Neural cell (in vitro differentiated cells): ENCODE measurements at regions not wholly inside any gene's neighbourhood (a gene's known extent, or its start where the extent isn't known, plus 50 kb on each side); places are given as distances from the start of the nearest gene placed in this dataset.

Experiments used
- EP300 ChIP-seq: fragments of 450-650 bp; conservative IDR thresholded peaks from 2 replicates; pipeline ENCODE4 v1.6.1; 2014; ENCODE audit warnings: antibody characterized with exemption, mild to moderate bottlenecking, moderate library complexity; ENCODE audit not compliant: poor library complexity, severe bottlenecking
- EZH2 ChIP-seq: fragments of 200-600, 300-800 bp; shearing (Covaris generic), sonication (generic); IDR thresholded peaks from 2 replicates; pipeline ENCODE4 v1.6.1; 2014; ENCODE audit warnings: antibody characterized with exemption, low read length, borderline replicate concordance, mild to moderate bottlenecking; ENCODE audit not compliant: insufficient read depth, poor library complexity, severe bottlenecking
- MXI1 ChIP-seq: fragments of 450-650 bp; conservative IDR thresholded peaks from 2 replicates; pipeline ENCODE4 v1.6.1; 2014; ENCODE audit warnings: antibody characterized with exemption, mild to moderate bottlenecking; ENCODE audit not compliant: poor library complexity, severe bottlenecking
- POLR2AphosphoS5 ChIP-seq: IDR thresholded peaks from 2 replicates; pipeline ENCODE4 v1.6.1; 2012
- RAD21 ChIP-seq: fragments of 450-650 bp; conservative IDR thresholded peaks from 2 replicates; pipeline ENCODE4 v1.6.1; 2014; ENCODE audit warnings: antibody characterized with exemption, mild to moderate bottlenecking, moderate library complexity
- TF ChIP-seq, protein P1 (sequence below): fragments of 450-650 bp; IDR thresholded peaks from 2 replicates; pipeline ENCODE4 v1.5.1; 2014; ENCODE audit warnings: antibody characterized with exemption, mild to moderate bottlenecking, moderate library complexity; ENCODE audit not compliant: poor library complexity, severe bottlenecking

DNA sequence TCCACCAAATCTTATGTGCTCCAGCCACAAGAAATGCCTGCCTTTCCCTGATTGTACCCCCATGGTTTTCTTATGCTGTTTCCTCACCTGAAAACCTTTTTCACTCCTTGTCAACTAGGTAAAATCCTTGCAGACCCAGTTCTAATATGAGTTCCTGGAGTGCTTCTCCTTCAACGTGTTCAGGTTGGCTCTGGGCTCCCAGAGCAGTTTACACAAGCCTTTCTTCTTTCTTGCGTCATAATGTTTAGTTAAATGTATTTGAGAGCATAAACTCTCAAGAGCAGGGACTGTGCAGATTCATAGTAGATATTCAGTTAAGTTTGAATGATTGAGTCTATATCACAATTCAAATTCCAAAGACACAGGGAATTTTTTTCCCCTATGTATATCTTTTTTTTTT is 484.8 kb upstream of the CCDC196 start:
- TF ChIP-seq, protein P1, sequence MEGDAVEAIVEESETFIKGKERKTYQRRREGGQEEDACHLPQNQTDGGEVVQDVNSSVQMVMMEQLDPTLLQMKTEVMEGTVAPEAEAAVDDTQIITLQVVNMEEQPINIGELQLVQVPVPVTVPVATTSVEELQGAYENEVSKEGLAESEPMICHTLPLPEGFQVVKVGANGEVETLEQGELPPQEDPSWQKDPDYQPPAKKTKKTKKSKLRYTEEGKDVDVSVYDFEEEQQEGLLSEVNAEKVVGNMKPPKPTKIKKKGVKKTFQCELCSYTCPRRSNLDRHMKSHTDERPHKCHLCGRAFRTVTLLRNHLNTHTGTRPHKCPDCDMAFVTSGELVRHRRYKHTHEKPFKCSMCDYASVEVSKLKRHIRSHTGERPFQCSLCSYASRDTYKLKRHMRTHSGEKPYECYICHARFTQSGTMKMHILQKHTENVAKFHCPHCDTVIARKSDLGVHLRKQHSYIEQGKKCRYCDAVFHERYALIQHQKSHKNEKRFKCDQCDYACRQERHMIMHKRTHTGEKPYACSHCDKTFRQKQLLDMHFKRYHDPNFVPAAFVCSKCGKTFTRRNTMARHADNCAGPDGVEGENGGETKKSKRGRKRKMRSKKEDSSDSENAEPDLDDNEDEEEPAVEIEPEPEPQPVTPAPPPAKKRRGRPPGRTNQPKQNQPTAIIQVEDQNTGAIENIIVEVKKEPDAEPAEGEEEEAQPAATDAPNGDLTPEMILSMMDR: no peak
- TF ChIP-seq EZH2: no peak
- TF ChIP-seq POLR2AphosphoS5: no peak
- TF ChIP-seq MXI1: no peak
- no peak for TF ChIP-seq RAD21
- TF ChIP-seq EP300: no peak
